CD14-positive monocyte (primary cell): ENCODE measurements at regions not wholly inside any gene's neighbourhood (a gene's known extent, or its start where the extent isn't known, plus 50 kb on each side); places are given as distances from the start of the nearest gene placed in this dataset.

Experiments
- DNase-seq, 3 donors: peaks; one replicate each; pipeline ENCODE4 v3.0.0-alpha.2; 2011 to 2022
- H2AFZ ChIP-seq: 2 replicates; pipeline ENCODE4 v1.6.0; 2012; ENCODE audit warnings: mild to moderate bottlenecking, low read depth, low read length, inconsistent platforms; ENCODE audit not compliant: insufficient read depth, poor library complexity, severe bottlenecking
- H3K27ac ChIP-seq, 2 donors: 1 replicate in 1 of 2; 2 replicates in 1 of 2; pipeline ENCODE4 v1.5.1; 2012 to 2013; ENCODE audit warnings: low read length in 2 of 2, control low read depth in 1 of 2, inconsistent platforms in 1 of 2, low read depth in 1 of 2, mild to moderate bottlenecking in 1 of 2
- H3K27me3 ChIP-seq, 2 donors: one replicate each; pipeline versions ENCODE4 v1.6.0 to v1.6.1; 2011 to 2013; ENCODE audit warnings: low read length in 2 of 2; ENCODE audit not compliant: control insufficient read depth in 2 of 2, insufficient read depth in 2 of 2
- H3K36me3 ChIP-seq, 2 donors: replicated peaks in 1 of 2; 1 replicate in 1 of 2; 2 replicates in 1 of 2; pipeline versions ENCODE4 v1.5.1 to v1.6.1; 2012 to 2013; ENCODE audit warnings: low read length in 2 of 2, control low read depth in 1 of 2, inconsistent platforms in 1 of 2, mild to moderate bottlenecking in 1 of 2; ENCODE audit not compliant: insufficient read depth in 2 of 2, control insufficient read depth in 1 of 2
- H3K4me1 ChIP-seq, 2 donors: 1 replicate in 1 of 2; 2 replicates in 1 of 2; pipeline versions ENCODE4 v1.5.1 to v1.6.1; 2012 to 2013; ENCODE audit warnings: low read length in 2 of 2, control low read depth in 1 of 2, inconsistent platforms in 1 of 2, mild to moderate bottlenecking in 1 of 2, moderate library complexity in 1 of 2; ENCODE audit not compliant: insufficient read depth in 2 of 2, control insufficient read depth in 1 of 2
- H3K4me2 ChIP-seq: replicated peaks from 2 replicates; pipeline ENCODE3; 2012; ENCODE audit warnings: low read length, moderate library complexity, mild to moderate bottlenecking; ENCODE audit not compliant: poor library complexity, severe bottlenecking; ENCODE audit errors: extremely low read depth
- H3K4me3 ChIP-seq, 3 experiments: fragments of 200-600 bp in 1 of 3; sonication (generic) in 1 of 3; replicated peaks in 1 of 3; 1 replicate in 2 of 3; 2 replicates in 1 of 3; pipeline ENCODE4 v1.5.1; 2011 to 2013; ENCODE audit warnings: low read length in 3 of 3, mild to moderate bottlenecking in 3 of 3, control low read depth in 2 of 3, low read depth in 2 of 3, inconsistent platforms in 1 of 3, moderate library complexity in 1 of 3
- H3K79me2 ChIP-seq: 2 replicates; pipeline ENCODE4 v1.6.0; 2012; ENCODE audit warnings: mild to moderate bottlenecking, control low read depth, inconsistent platforms, low read length, moderate library complexity; ENCODE audit not compliant: insufficient read depth
- H3K9ac ChIP-seq: 2 replicates; pipeline ENCODE4 v1.6.0; 2017; ENCODE audit warnings: low read length, mild to moderate bottlenecking; ENCODE audit not compliant: insufficient read depth, poor library complexity, severe bottlenecking
- H3K9me3 ChIP-seq, 2 donors: replicated peaks in 1 of 2; 1 replicate in 1 of 2; 2 replicates in 1 of 2; pipeline versions ENCODE4 v1.5.1 to v1.6.1; 2012 to 2013; ENCODE audit warnings: low read length in 2 of 2, control low read depth in 1 of 2; ENCODE audit not compliant: control insufficient read depth in 1 of 2, insufficient read depth in 1 of 2
- H4K20me1 ChIP-seq: 2 replicates; pipeline ENCODE4 v1.6.0; 2012; ENCODE audit warnings: mild to moderate bottlenecking, low read length, control low read depth, moderate library complexity; ENCODE audit not compliant: insufficient read depth
- H3K27ac Mint-ChIP-seq, 7 donors: one replicate each; pipeline ENCODE4 v1.8.0; 2020; ENCODE audit warnings: mild to moderate bottlenecking in 7 of 7, mixed read lengths in 7 of 7, moderate library complexity in 6 of 7, inconsistent platforms in 2 of 7
- H3K27me3 Mint-ChIP-seq, 3 donors: one replicate each; pipeline ENCODE4 v1.8.0; 2021 to 2022; ENCODE audit warnings: low read depth in 3 of 3, mild to moderate bottlenecking in 3 of 3, mixed read lengths in 3 of 3, moderate library complexity in 3 of 3, inconsistent platforms in 1 of 3
- H3K36me3 Mint-ChIP-seq, 2 donors: one replicate each; pipeline ENCODE4 v1.8.0; 2020; ENCODE audit warnings: mixed read lengths in 2 of 2, inconsistent platforms in 1 of 2, mild to moderate bottlenecking in 1 of 2
- H3K4me1 Mint-ChIP-seq: one replicate; pipeline ENCODE4 v1.8.0; 2020; ENCODE audit warnings: mild to moderate bottlenecking, mixed read lengths
- H3K4me3 Mint-ChIP-seq, 2 donors: one replicate each; pipeline ENCODE4 v1.8.0; 2020; ENCODE audit warnings: mild to moderate bottlenecking in 2 of 2, mixed read lengths in 2 of 2, moderate library complexity in 1 of 2
- H3K9me3 Mint-ChIP-seq, 7 donors: one replicate each; pipeline ENCODE4 v1.8.0; 2020 to 2022; ENCODE audit warnings: mixed read lengths in 7 of 7, mild to moderate bottlenecking in 6 of 7, moderate library complexity in 6 of 7, inconsistent platforms in 2 of 7
- CTCF ChIP-seq: fragments of 200-600 bp; IDR thresholded peaks from one replicate; pipeline ENCODE4 v1.8.0; 2022; ENCODE audit warnings: antibody characterized with exemption, mild to moderate bottlenecking
- WGBS: methylation state at CpG from one replicate; pipeline ENCODE4 v1.1.5; 2013; ENCODE audit warnings: missing lambda C conversion rate; ENCODE audit not compliant: insufficient coverage; 5-methylcytosine and 5-hydroxymethylcytosine counted together
- intact Hi-C, 2 donors: fragments of 100-400 bp; cut with micrococcal nuclease; formaldehyde crosslinking; loops; one replicate each; pipeline versions ENCODE4 v1.15.0 to v1.15.1; 2023

GRCh38 chr1:103218821-103219220 lies 110.5 kb upstream of the COL11A1 start:
- Histone ChIP-seq H3K4me1 (no peaks in the 10 kb centered on the region), H3K4me3 (no peak overlapping the region), H3K36me3 (no peaks in the 10 kb centered on the region), H3K9me3 (no peaks in the 10 kb centered on the region), H4K20me1 (no peaks in the 10 kb centered on the region), H3K79me2 (no peaks in the 10 kb centered on the region), H3K4me2 (no peak overlapping the region), H2AFZ (no peak overlapping the region), H3K27me3 (no peaks in the 10 kb centered on the region), H3K9ac (no peak overlapping the region), H3K27ac (no peak overlapping the region)
- H3K27ac Mint-ChIP-seq: no peak overlapping the region
- no CpG with 5 or more reads among the region's 1 CpG for WGBS
- peaks cover 0 to 1% (median 0%) of the 10 kb centered on the region in 7 donors for H3K9me3 Mint-ChIP-seq
- intact Hi-C loops: no loop called here
- H3K27me3 Mint-ChIP-seq: no peaks in the 10 kb centered on the region
- TF ChIP-seq CTCF: no peak
- H3K4me1 Mint-ChIP-seq: no peaks in the 10 kb centered on the region
- DNase-seq: no peak
- H3K36me3 Mint-ChIP-seq: no peaks in the 10 kb centered on the region
- H3K4me3 Mint-ChIP-seq: no peak overlapping the region

DNA sequence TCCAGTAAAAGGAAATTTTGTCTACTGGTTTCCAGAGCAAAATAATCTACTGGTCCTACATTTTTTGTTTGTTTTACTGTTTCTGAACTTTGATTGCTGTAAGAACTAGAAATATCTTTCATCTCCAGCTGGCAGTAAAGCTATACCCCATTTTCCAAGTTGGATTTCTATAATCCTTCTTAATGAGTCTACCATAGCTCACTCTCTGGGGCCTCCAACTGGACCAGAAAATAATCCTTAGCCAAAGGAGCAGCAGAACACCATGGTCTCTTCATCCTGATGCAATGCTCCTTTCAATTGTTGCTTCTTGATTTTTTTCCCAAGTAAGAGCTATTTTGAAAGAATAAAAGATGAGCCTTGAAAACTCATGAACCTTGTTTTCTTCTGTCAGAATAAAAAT lies 110.0 kb upstream of the COL11A1 start:
- Mint-ChIP-seq H3K4me3 (no peak overlapping the region), H3K27me3 (no peaks in the 10 kb centered on the region), H3K27ac (no peak overlapping the region), H3K9me3 (peaks cover 0 to 1% (median 0%) of the 10 kb centered on the region in 7 donors), H3K36me3 (no peaks in the 10 kb centered on the region), H3K4me1 (no peaks in the 10 kb centered on the region)
- H3K36me3 ChIP-seq: no peaks in the 10 kb centered on the region
- no peaks in the 10 kb centered on the region for H3K27me3 ChIP-seq
- no peaks in the 10 kb centered on the region for H3K79me2 ChIP-seq
- no peaks in the 10 kb centered on the region for H3K4me1 ChIP-seq
- intact Hi-C loops: no loop called here
- no peak overlapping the region for H3K4me3 ChIP-seq
- H3K9ac ChIP-seq: no peak overlapping the region
- H4K20me1 ChIP-seq: no peaks in the 10 kb centered on the region
- H2AFZ ChIP-seq: no peak overlapping the region
- DNase-seq: no peak
- H3K27ac ChIP-seq: no peak overlapping the region
- H3K9me3 ChIP-seq: no peaks in the 10 kb centered on the region
- TF ChIP-seq CTCF: no peak
- no peak overlapping the region for H3K4me2 ChIP-seq
